Thoracic aorta (tissue), 2 donors: ENCODE measurements at regions not wholly inside any gene's neighbourhood (a gene's known extent, or its start where the extent isn't known, plus 50 kb on each side); places are given as distances from the start of the nearest gene placed in this dataset.

Experiments used
- ATAC-seq: fragments of 150-250 bp; one replicate; pipeline ENCODE4 v1.8.0; 2017; ENCODE audit warnings: low read depth; ENCODE audit not compliant: insufficient number of reproducible peaks, low FRiP score
- DNase-seq: peaks from one replicate; pipeline ENCODE4 v3.0.0-alpha.2; 2020; ENCODE audit warnings: low spot score
- H3K27ac ChIP-seq, 2 donors: fragments of 200-600 bp; sonication (generic); 1 replicate in 1 of 2; 2 replicates in 1 of 2; pipeline ENCODE4 v1.5.1; 2016; ENCODE audit warnings: mild to moderate bottlenecking in 2 of 2, moderate library complexity in 2 of 2
- H3K27me3 ChIP-seq: fragments of 200-600 bp; sonication (generic); replicated peaks from 2 replicates; pipeline ENCODE4 v1.6.0; 2016; ENCODE audit warnings: mild to moderate bottlenecking; ENCODE audit not compliant: insufficient read depth
- H3K36me3 ChIP-seq: fragments of 200-600 bp; sonication (generic); one replicate; pipeline ENCODE4 v1.5.1; 2016
- H3K4me1 ChIP-seq, 2 donors: fragments of 200-600 bp; sonication (generic); 1 replicate in 1 of 2; 2 replicates in 1 of 2; pipeline versions ENCODE4 v1.5.1 to v1.6.0; 2016; ENCODE audit warnings: low read depth in 2 of 2, mild to moderate bottlenecking in 1 of 2; ENCODE audit not compliant: control insufficient read depth in 1 of 2
- H3K4me3 ChIP-seq: fragments of 200-600 bp; sonication (generic); 2 replicates; pipeline ENCODE4 v1.5.1; 2016; ENCODE audit warnings: mild to moderate bottlenecking
- H3K9me3 ChIP-seq: fragments of 200-600 bp; sonication (generic); 2 replicates; pipeline ENCODE4 v1.5.1; 2016
- CTCF ChIP-seq: fragments of 200-600 bp; sonication (generic); IDR thresholded peaks from one replicate; pipeline ENCODE4 v1.5.1; 2019; ENCODE audit warnings: antibody characterized with exemption

- no peaks in the 10 kb centered on the region for H3K4me1 ChIP-seq
- no peak for ATAC-seq
These were observed 112.5 kb upstream of the DMAC1 start for GRCh38 chr9:7912037-7912535.

GRCh38 chr9:7910426-7911020, 110.9 kb upstream of the DMAC1 start:
- ATAC-seq (no peak), DNase-seq (no peak)
- Histone ChIP-seq H3K9me3 (no peaks in the 10 kb centered on the region), H3K4me1 (no peaks in the 10 kb centered on the region), H3K27me3 (no peaks in the 10 kb centered on the region), H3K27ac (no peak overlapping the region), H3K4me3 (no peak overlapping the region), H3K36me3 (no peaks in the 10 kb centered on the region)
- no peak for TF ChIP-seq CTCF

More at GRCh38 chr9:7912037-7912535, 112.5 kb upstream of the DMAC1 start:
- no peak for TF ChIP-seq CTCF
- Histone ChIP-seq H3K4me3 (no peak overlapping the region), H3K9me3 (no peaks in the 10 kb centered on the region), H3K27ac (no peak overlapping the region), H3K27me3 (no peaks in the 10 kb centered on the region), H3K36me3 (no peaks in the 10 kb centered on the region)
- DNase-seq, result no peak

- Histone ChIP-seq H3K27me3 (no peaks in the 10 kb centered on the region), H3K36me3 (no peaks in the 10 kb centered on the region), H3K4me3 (no peak overlapping the region), H3K27ac (no peak overlapping the region), H3K9me3 (no peaks in the 10 kb centered on the region), H3K4me1 (no peaks in the 10 kb centered on the region)
- ATAC-seq (no peak), DNase-seq (no peak)
- TF ChIP-seq CTCF, result no peak
These were observed 110.0 kb upstream of the DMAC1 start for GRCh38 chr9:7909537-7909936.

GRCh38 chr9:7907551-7908337, 108.2 kb upstream of the DMAC1 start:
- H3K4me1 ChIP-seq, result no peaks in the 10 kb centered on the region
- TF ChIP-seq CTCF, result no peak
- H3K27ac ChIP-seq, result no peak overlapping the region
- H3K27me3 ChIP-seq, result no peaks in the 10 kb centered on the region
- ATAC-seq (no peak), DNase-seq (no peak)
- no peaks in the 10 kb centered on the region for H3K36me3 ChIP-seq
- no peaks in the 10 kb centered on the region for H3K9me3 ChIP-seq
- H3K4me3 ChIP-seq, result no peak overlapping the region

GRCh38 chr9:7906783-7907550, 107.4 kb upstream of the DMAC1 start:
- H3K4me1 ChIP-seq, result no peaks in the 10 kb centered on the region
- ATAC-seq, result no peak

More at GRCh38 chr9:7906783-7907550, 107.4 kb upstream of the DMAC1 start:
- TF ChIP-seq CTCF, result no peak
- H3K4me3 ChIP-seq, result no peak overlapping the region
- H3K27ac ChIP-seq, result no peak overlapping the region
- H3K36me3 ChIP-seq, result no peaks in the 10 kb centered on the region
- no peaks in the 10 kb centered on the region for H3K27me3 ChIP-seq
- no peak for DNase-seq
- no peaks in the 10 kb centered on the region for H3K9me3 ChIP-seq
